MM.1S (cell line): ENCODE measurements at regions not wholly inside any gene's neighbourhood (a gene's known extent, or its start where the extent isn't known, plus 50 kb on each side); places are given as distances from the start of the nearest gene placed in this dataset.

Experiments
- DNase-seq: peaks from one replicate; pipeline ENCODE4 v3.0.0-alpha.2; 2015
- H2AFZ ChIP-seq: fragments of 300-600 bp; sonication (generic); 2 replicates; pipeline ENCODE4 v1.6.0; 2016; ENCODE audit warnings: antibody characterized with exemption, low read length
- H3F3A ChIP-seq: fragments of 300-600 bp; sonication (generic); 2 replicates; pipeline ENCODE4 v1.6.1; 2016; ENCODE audit warnings: mild to moderate bottlenecking, antibody characterized with exemption, low read length, moderate library complexity, mixed read lengths; ENCODE audit not compliant: insufficient read depth
- H3K27ac ChIP-seq: fragments of 300-600 bp; sonication (generic); 2 replicates; pipeline ENCODE4 v1.5.1; 2016; ENCODE audit warnings: mild to moderate bottlenecking, low read length
- H3K27me3 ChIP-seq: fragments of 300-600 bp; sonication (generic); replicated peaks from 2 replicates; pipeline ENCODE4 v1.6.0; 2016; ENCODE audit warnings: low read length; ENCODE audit not compliant: insufficient read depth
- H3K36me3 ChIP-seq: fragments of 300-600 bp; sonication (generic); replicated peaks from 2 replicates; pipeline ENCODE4 v1.6.1; 2016; ENCODE audit warnings: mild to moderate bottlenecking, low read length, mixed read lengths; ENCODE audit not compliant: insufficient read depth
- H3K4me1 ChIP-seq: fragments of 300-600 bp; sonication (generic); 2 replicates; pipeline ENCODE4 v1.6.1; 2016; ENCODE audit warnings: low read length, mixed read lengths
- H3K4me2 ChIP-seq: fragments of 300-600 bp; sonication (generic); 2 replicates; pipeline ENCODE4 v1.6.0; 2016; ENCODE audit warnings: low read depth, low read length
- H3K4me3 ChIP-seq: fragments of 300-600 bp; sonication (generic); 2 replicates; pipeline ENCODE4 v1.5.1; 2016; ENCODE audit warnings: low read length, mixed read lengths
- H3K79me2 ChIP-seq: fragments of 300-600 bp; sonication (generic); 2 replicates; pipeline ENCODE4 v1.6.1; 2016; ENCODE audit warnings: mixed run types, low read length, mixed read lengths
- H3K9ac ChIP-seq: fragments of 300-600 bp; sonication (generic); 2 replicates; pipeline ENCODE4 v1.6.1; 2016; ENCODE audit warnings: low read length, mixed read lengths
- H3K9me2 ChIP-seq: fragments of 300-600 bp; sonication (generic); replicated peaks from 2 replicates; pipeline ENCODE4 v1.6.1; 2016; ENCODE audit warnings: mild to moderate bottlenecking, low read length, mixed read lengths; ENCODE audit not compliant: insufficient read depth
- H3K9me3 ChIP-seq: fragments of 300-600 bp; sonication (generic); replicated peaks from 2 replicates; pipeline ENCODE4 v1.6.1; 2016; ENCODE audit warnings: mild to moderate bottlenecking, low read length, mixed read lengths; ENCODE audit not compliant: insufficient read depth
- H4K20me1 ChIP-seq: fragments of 300-600 bp; sonication (generic); 2 replicates; pipeline ENCODE4 v1.6.1; 2016; ENCODE audit warnings: mild to moderate bottlenecking, low read length, moderate library complexity, mixed read lengths; ENCODE audit not compliant: insufficient read depth
- EZH2 ChIP-seq: fragments of 300-600 bp; sonication (generic); optimal IDR thresholded peaks from 2 replicates; pipeline ENCODE3; 2017; ENCODE audit warnings: low read depth, mild to moderate bottlenecking, antibody characterized with exemption, low read length, mixed read lengths
- EZH2phosphoT487 ChIP-seq: fragments of 300-600 bp; sonication (generic); IDR thresholded peaks from 2 replicates; pipeline ENCODE4 v1.6.1; 2018; ENCODE audit warnings: antibody characterized with exemption, low read length
- TF ChIP-seq, protein P1 (sequence below): fragments of 300-600 bp; sonication (generic); IDR thresholded peaks from 2 replicates; pipeline ENCODE4 v1.5.1; 2016; ENCODE audit warnings: antibody characterized with exemption, low read length, mixed read lengths

DNA sequence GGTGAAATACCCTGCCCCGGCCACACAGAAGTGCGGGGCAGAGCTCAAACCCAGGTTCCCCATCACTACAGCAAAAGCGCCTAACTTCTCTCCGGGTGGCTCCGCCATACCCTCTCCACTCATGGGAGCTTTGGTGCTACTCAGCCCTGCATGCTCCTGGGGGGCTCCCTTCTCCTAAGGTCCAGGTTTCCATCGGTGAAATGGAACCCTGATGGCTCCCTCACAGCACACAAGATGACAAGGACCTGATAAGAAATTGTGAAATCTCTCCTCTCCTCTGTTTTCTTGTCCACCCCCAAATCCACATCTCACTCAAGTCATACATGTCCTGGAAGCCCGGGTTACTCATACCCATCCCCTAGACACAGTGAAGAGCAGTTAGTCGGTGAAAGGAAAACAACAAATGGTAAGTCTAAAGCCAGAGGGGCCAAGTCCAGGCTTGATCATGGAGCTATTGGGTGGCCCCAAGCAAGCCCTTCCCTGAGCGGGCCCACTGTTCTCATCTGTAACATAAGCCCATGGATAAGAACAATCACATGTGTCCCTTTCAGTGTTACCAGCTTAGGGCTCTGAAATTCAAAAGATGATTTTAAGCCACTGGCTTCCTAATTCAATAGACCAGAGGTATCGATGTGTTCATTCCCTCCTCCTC, 317.5 kb downstream of the BCL11B start:
- DNase-seq: no peak
- Histone ChIP-seq H3K36me3 (no peaks in the 10 kb centered on the region), H3K27me3 (no peaks in the 10 kb centered on the region), H3K9me2 (no peaks in the 10 kb centered on the region), H3K4me1 (no peaks in the 10 kb centered on the region), H3K27ac (no peak overlapping the region), H2AFZ (no peak overlapping the region), H4K20me1 (no peaks in the 10 kb centered on the region), H3K79me2 (no peaks in the 10 kb centered on the region), H3K9me3 (no peaks in the 10 kb centered on the region), H3K9ac (no peak overlapping the region), H3K4me3 (no peak overlapping the region), H3K4me2 (no peak overlapping the region), H3F3A (no peaks in the 10 kb centered on the region)
- TF ChIP-seq EZH2 (no peak), EZH2phosphoT487 (no peak)
- TF ChIP-seq, protein P1, sequence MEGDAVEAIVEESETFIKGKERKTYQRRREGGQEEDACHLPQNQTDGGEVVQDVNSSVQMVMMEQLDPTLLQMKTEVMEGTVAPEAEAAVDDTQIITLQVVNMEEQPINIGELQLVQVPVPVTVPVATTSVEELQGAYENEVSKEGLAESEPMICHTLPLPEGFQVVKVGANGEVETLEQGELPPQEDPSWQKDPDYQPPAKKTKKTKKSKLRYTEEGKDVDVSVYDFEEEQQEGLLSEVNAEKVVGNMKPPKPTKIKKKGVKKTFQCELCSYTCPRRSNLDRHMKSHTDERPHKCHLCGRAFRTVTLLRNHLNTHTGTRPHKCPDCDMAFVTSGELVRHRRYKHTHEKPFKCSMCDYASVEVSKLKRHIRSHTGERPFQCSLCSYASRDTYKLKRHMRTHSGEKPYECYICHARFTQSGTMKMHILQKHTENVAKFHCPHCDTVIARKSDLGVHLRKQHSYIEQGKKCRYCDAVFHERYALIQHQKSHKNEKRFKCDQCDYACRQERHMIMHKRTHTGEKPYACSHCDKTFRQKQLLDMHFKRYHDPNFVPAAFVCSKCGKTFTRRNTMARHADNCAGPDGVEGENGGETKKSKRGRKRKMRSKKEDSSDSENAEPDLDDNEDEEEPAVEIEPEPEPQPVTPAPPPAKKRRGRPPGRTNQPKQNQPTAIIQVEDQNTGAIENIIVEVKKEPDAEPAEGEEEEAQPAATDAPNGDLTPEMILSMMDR: no peak

- no peak overlapping the region for H2AFZ ChIP-seq
- H3K4me1 ChIP-seq: no peaks in the 10 kb centered on the region
- H3K9me2 ChIP-seq: no peaks in the 10 kb centered on the region
- no peak overlapping the region for H3K4me2 ChIP-seq
- H3K4me3 ChIP-seq: no peak overlapping the region
- no peak overlapping the region for H3K27ac ChIP-seq
- no peaks in the 10 kb centered on the region for H3K9me3 ChIP-seq
- no peak for TF ChIP-seq EZH2phosphoT487
- TF ChIP-seq EZH2: no peak
- TF ChIP-seq, protein P1: no peak
- no peaks in the 10 kb centered on the region for H4K20me1 ChIP-seq
- H3K79me2 ChIP-seq: no peaks in the 10 kb centered on the region
- no peak overlapping the region for H3K9ac ChIP-seq
- H3K36me3 ChIP-seq: no peaks in the 10 kb centered on the region
- DNase-seq: no peak
- no peaks in the 10 kb centered on the region for H3K27me3 ChIP-seq
- no peaks in the 10 kb centered on the region for H3F3A ChIP-seq
Observed at GRCh38 chr14:98955036-98955740, 316.8 kb downstream of the BCL11B start.

DNA sequence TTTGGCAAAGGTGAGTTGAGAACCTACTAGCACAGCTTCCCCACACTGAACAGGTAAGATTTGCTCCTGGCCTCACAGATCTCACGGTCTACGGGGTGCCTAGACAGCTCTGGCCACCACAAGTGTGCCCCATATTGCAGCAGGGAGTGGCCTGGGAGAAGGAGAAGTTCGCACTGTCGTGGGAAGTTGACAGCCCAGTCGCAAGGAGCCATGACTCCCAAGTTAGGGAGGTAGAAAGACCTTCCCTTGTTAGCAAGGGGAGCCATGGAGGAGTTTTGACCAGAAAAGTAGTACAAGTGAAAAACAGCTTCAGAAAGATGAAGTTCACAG, 316.3 kb downstream of the BCL11B start:
- Histone ChIP-seq H2AFZ (no peak overlapping the region), H3K9me3 (no peaks in the 10 kb centered on the region), H3K9me2 (no peaks in the 10 kb centered on the region), H3K27me3 (no peaks in the 10 kb centered on the region), H4K20me1 (no peaks in the 10 kb centered on the region), H3K9ac (no peak overlapping the region), H3K4me1 (no peaks in the 10 kb centered on the region), H3F3A (no peaks in the 10 kb centered on the region), H3K36me3 (no peaks in the 10 kb centered on the region), H3K4me2 (no peak overlapping the region), H3K4me3 (no peak overlapping the region), H3K79me2 (no peaks in the 10 kb centered on the region), H3K27ac (no peak overlapping the region)
- DNase-seq: no peak
- TF ChIP-seq EZH2: no peak
- TF ChIP-seq, protein P1: no peak
- no peak for TF ChIP-seq EZH2phosphoT487
